GM23248 (cell line): ENCODE measurements at regions not wholly inside any gene's neighbourhood (a gene's known extent, or its start where the extent isn't known, plus 50 kb on each side); places are given as distances from the start of the nearest gene placed in this dataset.

ENCODE experiments used
- DNase-seq: peaks from one replicate; pipeline ENCODE4 v3.0.0-alpha.2; 2015
- H2AFZ ChIP-seq: fragments of 200-600 bp; sonication (generic); 2 replicates; pipeline ENCODE4 v1.6.1; 2016; ENCODE audit warnings: antibody characterized with exemption
- H3F3A ChIP-seq: fragments of 200-600 bp; sonication (generic); 2 replicates; pipeline ENCODE4 v1.6.1; 2016; ENCODE audit warnings: mild to moderate bottlenecking, antibody characterized with exemption, mixed run types; ENCODE audit not compliant: insufficient read depth
- H3K27ac ChIP-seq: fragments of 200-600 bp; sonication (generic); 2 replicates; pipeline ENCODE4 v1.5.1; 2016; ENCODE audit warnings: mild to moderate bottlenecking
- H3K27me3 ChIP-seq: fragments of 200-600 bp; sonication (generic); replicated peaks from 2 replicates; pipeline ENCODE4 v1.6.1; 2016; ENCODE audit warnings: mild to moderate bottlenecking; ENCODE audit not compliant: insufficient read depth
- H3K36me3 ChIP-seq: fragments of 200-600 bp; sonication (generic); 2 replicates; pipeline ENCODE4 v1.6.1; 2016; ENCODE audit warnings: low read depth, mild to moderate bottlenecking
- H3K4me1 ChIP-seq: fragments of 200-600 bp; sonication (generic); 2 replicates; pipeline ENCODE4 v1.6.1; 2016; ENCODE audit warnings: mild to moderate bottlenecking; ENCODE audit not compliant: insufficient read depth
- H3K4me2 ChIP-seq: fragments of 200-600 bp; sonication (generic); one replicate; pipeline ENCODE4 v1.6.1; 2016; ENCODE audit warnings: mild to moderate bottlenecking; ENCODE audit not compliant: unreplicated experiment
- H3K4me3 ChIP-seq: fragments of 200-600 bp; sonication (generic); 2 replicates; pipeline ENCODE4 v1.5.1; 2016; ENCODE audit warnings: mild to moderate bottlenecking
- H3K79me2 ChIP-seq: fragments of 200-600 bp; sonication (generic); 2 replicates; pipeline ENCODE4 v1.6.1; 2016; ENCODE audit warnings: mild to moderate bottlenecking; ENCODE audit not compliant: insufficient read depth
- H3K9ac ChIP-seq: fragments of 200-600 bp; sonication (generic); 2 replicates; pipeline ENCODE4 v1.6.1; 2016; ENCODE audit warnings: mild to moderate bottlenecking
- H3K9me2 ChIP-seq: fragments of 200-600 bp; sonication (generic); 2 replicates; pipeline ENCODE4 v1.6.1; 2016; ENCODE audit warnings: mixed run types, mild to moderate bottlenecking, moderate library complexity; ENCODE audit not compliant: insufficient read depth
- H3K9me3 ChIP-seq: fragments of 200-600 bp; sonication (generic); one replicate; pipeline ENCODE4 v1.6.1; 2017; ENCODE audit warnings: low read depth
- H4K20me1 ChIP-seq: fragments of 200-600 bp; sonication (generic); 2 replicates; pipeline ENCODE4 v1.6.0; 2016; ENCODE audit not compliant: insufficient read depth
- EZH2 ChIP-seq: fragments of 200-600 bp; sonication (generic); IDR thresholded peaks from 2 replicates; pipeline ENCODE4 v1.6.1; 2018; ENCODE audit warnings: antibody characterized with exemption, mild to moderate bottlenecking; ENCODE audit not compliant: insufficient read depth, poor library complexity, severe bottlenecking
- EZH2phosphoT487 ChIP-seq: fragments of 200-600 bp; sonication (generic); IDR thresholded peaks from 2 replicates; pipeline ENCODE4 v1.6.1; 2018; ENCODE audit warnings: antibody characterized with exemption, moderate library complexity, mild to moderate bottlenecking, low read depth; ENCODE audit not compliant: insufficient read depth
- WGBS, 2 experiments: methylation state at CpG; one replicate each; pipeline ENCODE4 v1.1.6; 2015 to 2017; ENCODE audit warnings: low lambda C conversion rate in 2 of 2, low coverage in 1 of 2; ENCODE audit errors: missing lambda C conversion rate in 2 of 2; 5-methylcytosine and 5-hydroxymethylcytosine counted together
- in situ Hi-C: fragments of 300-500 bp; cut with MboI; formaldehyde crosslinking; loops from 2 replicates; pipeline ENCODE4 v1.15.0; 2020

GRCh38 chr6:3960754-3961361 is 111.7 kb downstream of the FAM50B start:
- H3K27me3 ChIP-seq = no peaks in the 10 kb centered on the region
- in situ Hi-C loops = no loop called here
- H3K36me3 ChIP-seq = no peaks in the 10 kb centered on the region
- no peaks in the 10 kb centered on the region for H3K9me2 ChIP-seq
- H3K79me2 ChIP-seq = no peaks in the 10 kb centered on the region
- no peak for DNase-seq
- H2AFZ ChIP-seq = no peak overlapping the region
- 72 to 74% methylated on average over 5 of the region's 5 CpGs for WGBS, 2 experiments
- no peak overlapping the region for H3K4me3 ChIP-seq
- no peaks in the 10 kb centered on the region for H3K9me3 ChIP-seq
- H3F3A ChIP-seq = no peaks in the 10 kb centered on the region
- TF ChIP-seq EZH2phosphoT487 (no peak), EZH2 (no peak)
- no peak overlapping the region for H3K4me2 ChIP-seq
- H3K9ac ChIP-seq = no peak overlapping the region
- H3K4me1 ChIP-seq = no peaks in the 10 kb centered on the region
- no peak overlapping the region for H3K27ac ChIP-seq
- H4K20me1 ChIP-seq = no peaks in the 10 kb centered on the region

- Histone ChIP-seq H3K79me2 (no peaks in the 10 kb centered on the region), H2AFZ (no peak overlapping the region), H3K9ac (no peak overlapping the region), H3K9me3 (no peaks in the 10 kb centered on the region), H3F3A (no peaks in the 10 kb centered on the region), H3K27ac (no peak overlapping the region), H3K36me3 (no peaks in the 10 kb centered on the region), H3K4me3 (no peak overlapping the region), H3K4me1 (no peaks in the 10 kb centered on the region), H3K27me3 (no peaks in the 10 kb centered on the region), H3K4me2 (no peak overlapping the region), H4K20me1 (no peaks in the 10 kb centered on the region), H3K9me2 (no peaks in the 10 kb centered on the region)
- whole genome bisulfite sequencing, 2 experiments = 81% methylated on average over 7 of the region's 7 CpGs
- TF ChIP-seq EZH2phosphoT487 = no peak
- TF ChIP-seq EZH2 = no peak
- in situ Hi-C loops = no loop called here
- peak; percentile 23 for DNase-seq
Measured at GRCh38 chr6:3961581-3962215, 112.5 kb downstream of the FAM50B start.

- H4K20me1 ChIP-seq = no peaks in the 10 kb centered on the region
- no peaks in the 10 kb centered on the region for H3F3A ChIP-seq
- no peak overlapping the region for H3K27ac ChIP-seq
- H3K9me2 ChIP-seq = no peaks in the 10 kb centered on the region
- no peaks in the 10 kb centered on the region for H3K36me3 ChIP-seq
- no peak overlapping the region for H3K9ac ChIP-seq
- no peaks in the 10 kb centered on the region for H3K4me1 ChIP-seq
- DNase-seq = no peak
- H3K4me3 ChIP-seq = no peak overlapping the region
- no peak overlapping the region for H3K4me2 ChIP-seq
- no peak for TF ChIP-seq EZH2phosphoT487
- no peak for TF ChIP-seq EZH2
- WGBS, 2 experiments = 86 to 93% methylated on average over 7 of the region's 7 CpGs
- no peaks in the 10 kb centered on the region for H3K79me2 ChIP-seq
- H3K9me3 ChIP-seq = no peaks in the 10 kb centered on the region
- in situ Hi-C loops = no loop called here
- no peaks in the 10 kb centered on the region for H3K27me3 ChIP-seq
- H2AFZ ChIP-seq = no peak overlapping the region
Measured at GRCh38 chr6:3962291-3963280, 113.4 kb downstream of the FAM50B start.

- H3K79me2 ChIP-seq = no peaks in the 10 kb centered on the region
- 61 to 63% methylated on average over 4 of the region's 4 CpGs for WGBS, 2 experiments
- no peaks in the 10 kb centered on the region for H3K9me3 ChIP-seq
- no peak overlapping the region for H3K27ac ChIP-seq
- no peak overlapping the region for H3K4me3 ChIP-seq
- H3K9me2 ChIP-seq = no peaks in the 10 kb centered on the region
- H3K36me3 ChIP-seq = no peaks in the 10 kb centered on the region
- no peak overlapping the region for H3K4me2 ChIP-seq
- H3K9ac ChIP-seq = no peak overlapping the region
- no peak for TF ChIP-seq EZH2phosphoT487
- TF ChIP-seq EZH2 = no peak
- no peaks in the 10 kb centered on the region for H3F3A ChIP-seq
- H3K4me1 ChIP-seq = no peaks in the 10 kb centered on the region
- in situ Hi-C loops = no loop called here
- H4K20me1 ChIP-seq = no peaks in the 10 kb centered on the region
- no peaks in the 10 kb centered on the region for H3K27me3 ChIP-seq
- no peak for DNase-seq
- H2AFZ ChIP-seq = no peak overlapping the region
Measured at GRCh38 chr6:3963426-3963825, 114.3 kb downstream of the FAM50B start.
